IPS DF 6.9 (cell line): ENCODE measurements at regions not wholly inside any gene's neighbourhood (a gene's known extent, or its start where the extent isn't known, plus 50 kb on each side); places are given as distances from the start of the nearest gene placed in this dataset.
"Not testable (repeated sequence)": the region's sequence is repeated elsewhere in the genome, so short reads cannot be mapped to it uniquely, and the experiment has no call there.

Experiments used
- DNase-seq: peaks from one replicate; pipeline ENCODE4 v3.0.0-alpha.2; 2013; ENCODE audit warnings: low read depth, low spot score
- H3K27ac ChIP-seq: one replicate; pipeline ENCODE4 v1.5.1; 2013; ENCODE audit warnings: low read length, control low read depth
- H3K27me3 ChIP-seq: 2 replicates; pipeline ENCODE4 v1.6.1; 2013; ENCODE audit warnings: mild to moderate bottlenecking, low read length; ENCODE audit not compliant: control insufficient read depth, insufficient read depth
- H3K36me3 ChIP-seq: 2 replicates; pipeline ENCODE4 v1.6.1; 2013; ENCODE audit warnings: low read length; ENCODE audit not compliant: control insufficient read depth, insufficient read depth
- H3K4me1 ChIP-seq: 2 replicates; pipeline ENCODE4 v1.6.1; 2013; ENCODE audit warnings: low read length; ENCODE audit not compliant: control insufficient read depth, insufficient read depth
- H3K4me3 ChIP-seq: 2 replicates; pipeline ENCODE4 v1.5.1; 2013; ENCODE audit warnings: mild to moderate bottlenecking, low read length
- H3K9me3 ChIP-seq: 2 replicates; pipeline ENCODE4 v1.6.1; 2013; ENCODE audit warnings: low read length, inconsistent platforms; ENCODE audit not compliant: control insufficient read depth, insufficient read depth
- WGBS: extraction: QIAGEN DNeasy Blood & Tissue Kit; methylation state at CpG from one replicate; pipeline ENCODE4 v1.1.7; 2013; ENCODE audit warnings: mixed read lengths, missing lambda C conversion rate; ENCODE audit not compliant: insufficient read length, insufficient coverage; 5-methylcytosine and 5-hydroxymethylcytosine counted together

- no CpG with 5 or more reads among the region's 4 CpGs for WGBS
- H3K27me3 ChIP-seq: no peaks in the 10 kb centered on the region
Observed at GRCh38 chrX:138964501-138964900, 253.0 kb upstream of the FGF13 start.

GRCh38 chrX:138962419-138962818, 250.9 kb upstream of the FGF13 start:
- DNase-seq, H3K4me3 ChIP-seq, H3K9me3 ChIP-seq, H3K4me1 ChIP-seq, H3K27ac ChIP-seq, H3K36me3 ChIP-seq, H3K27me3 ChIP-seq: not testable (repeated sequence)
- no CpG with 5 or more reads among the region's 3 CpGs for WGBS

More at GRCh38 chrX:138964501-138964900, 253.0 kb upstream of the FGF13 start:
- H3K36me3 ChIP-seq: no peaks in the 10 kb centered on the region
- H3K27ac ChIP-seq: no peak overlapping the region
- DNase-seq: no peak
- H3K4me1 ChIP-seq: no peaks in the 10 kb centered on the region
- H3K9me3 ChIP-seq: no peaks in the 10 kb centered on the region
- H3K4me3 ChIP-seq: no peak overlapping the region

- H3K27ac ChIP-seq: no peak overlapping the region
- no peaks in the 10 kb centered on the region for H3K27me3 ChIP-seq
- WGBS: no CpG with 5 or more reads among the region's 5 CpGs
- DNase-seq: no peak
- H3K4me3 ChIP-seq: no peak overlapping the region
- no peaks in the 10 kb centered on the region for H3K36me3 ChIP-seq
- no peaks in the 10 kb centered on the region for H3K4me1 ChIP-seq
- no peaks in the 10 kb centered on the region for H3K9me3 ChIP-seq
Observed at GRCh38 chrX:138954976-138955375, 243.5 kb upstream of the FGF13 start.

- H3K36me3 ChIP-seq: no peaks in the 10 kb centered on the region
- H3K27ac ChIP-seq: no peak overlapping the region
- H3K27me3 ChIP-seq: no peaks in the 10 kb centered on the region
- no CpG with 5 or more reads among the region's 3 CpGs for WGBS
- DNase-seq: no peak
- H3K9me3 ChIP-seq: no peaks in the 10 kb centered on the region
- H3K4me3 ChIP-seq: no peak overlapping the region
- no peaks in the 10 kb centered on the region for H3K4me1 ChIP-seq
Observed at GRCh38 chrX:138946926-138947325, 235.4 kb upstream of the FGF13 start.

GRCh38 chrX:138945219-138945618, 233.7 kb upstream of the FGF13 start:
- WGBS: no CpG with 5 or more reads among the region's 6 CpGs
- DNase-seq: no peak

GRCh38 chrX:138939038-138939437, 227.5 kb upstream of the FGF13 start:
- no peak for DNase-seq
- Histone ChIP-seq H3K27me3 (no peaks in the 10 kb centered on the region), H3K9me3 (no peaks in the 10 kb centered on the region), H3K27ac (no peak overlapping the region), H3K4me3 (no peak overlapping the region), H3K36me3 (no peaks in the 10 kb centered on the region), H3K4me1 (no peaks in the 10 kb centered on the region)

More at GRCh38 chrX:138945219-138945618, 233.7 kb upstream of the FGF13 start:
- no peaks in the 10 kb centered on the region for H3K9me3 ChIP-seq
- no peaks in the 10 kb centered on the region for H3K27me3 ChIP-seq
- H3K36me3 ChIP-seq: no peaks in the 10 kb centered on the region
- no peaks in the 10 kb centered on the region for H3K4me1 ChIP-seq
- no peak overlapping the region for H3K27ac ChIP-seq
- no peak overlapping the region for H3K4me3 ChIP-seq

GRCh38 chrX:138938003-138938402, 226.5 kb upstream of the FGF13 start:
- Histone ChIP-seq H3K4me1 (no peaks in the 10 kb centered on the region), H3K27ac (no peak overlapping the region), H3K9me3 (no peaks in the 10 kb centered on the region), H3K4me3 (no peak overlapping the region), H3K36me3 (no peaks in the 10 kb centered on the region), H3K27me3 (no peaks in the 10 kb centered on the region)
- no peak for DNase-seq
- no CpG with 5 or more reads among the region's 1 CpG for WGBS

DNA sequence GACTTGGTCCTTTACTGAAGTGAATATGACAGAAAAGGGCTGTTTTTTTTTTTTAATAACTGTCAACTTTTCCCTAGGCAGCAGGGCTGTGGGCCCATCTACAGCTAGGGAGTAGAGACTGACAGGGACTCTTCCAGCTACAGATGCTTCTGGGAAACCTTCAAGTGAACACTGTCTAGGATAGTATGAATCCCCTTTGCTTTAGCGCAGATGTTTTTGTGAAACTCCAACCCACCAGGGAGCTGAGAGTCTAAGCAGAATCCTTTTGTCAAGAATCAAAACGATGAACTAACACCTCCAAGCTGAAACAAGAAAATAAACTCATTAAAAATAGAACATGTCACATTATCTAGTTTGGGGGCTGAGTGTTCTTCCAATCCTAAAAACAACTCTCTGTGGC, 219.7 kb upstream of the FGF13 start:
- WGBS: no CpG with 5 or more reads among the region's 2 CpGs
- no peaks in the 10 kb centered on the region for H3K27me3 ChIP-seq
- H3K9me3 ChIP-seq: no peaks in the 10 kb centered on the region
- no peak overlapping the region for H3K27ac ChIP-seq
- H3K36me3 ChIP-seq: no peaks in the 10 kb centered on the region
- no peak for DNase-seq
- H3K4me3 ChIP-seq: no peak overlapping the region
- H3K4me1 ChIP-seq: no peaks in the 10 kb centered on the region

- Histone ChIP-seq H3K27ac (no peak overlapping the region), H3K9me3 (no peaks in the 10 kb centered on the region), H3K36me3 (no peaks in the 10 kb centered on the region), H3K4me3 (no peak overlapping the region), H3K4me1 (no peaks in the 10 kb centered on the region), H3K27me3 (no peaks in the 10 kb centered on the region)
- no peak for DNase-seq
- no CpG with 5 or more reads among the region's 4 CpGs for WGBS
Observed at GRCh38 chrX:138930583-138930945, 219.0 kb upstream of the FGF13 start.

GRCh38 chrX:138929926-138930582, 218.5 kb upstream of the FGF13 start:
- H3K4me3 ChIP-seq: no peak overlapping the region
- no CpG with 5 or more reads among the region's 4 CpGs for WGBS
- no peak overlapping the region for H3K27ac ChIP-seq
- no peaks in the 10 kb centered on the region for H3K9me3 ChIP-seq
- H3K36me3 ChIP-seq: no peaks in the 10 kb centered on the region
- H3K4me1 ChIP-seq: no peaks in the 10 kb centered on the region
- no peak for DNase-seq
- H3K27me3 ChIP-seq: no peaks in the 10 kb centered on the region

GRCh38 chrX:138928737-138929459, 217.4 kb upstream of the FGF13 start:
- no peaks in the 10 kb centered on the region for H3K4me1 ChIP-seq
- DNase-seq: no peak
- no peaks in the 10 kb centered on the region for H3K27me3 ChIP-seq
- WGBS: no CpG with 5 or more reads among the region's 1 CpG
- no peaks in the 10 kb centered on the region for H3K9me3 ChIP-seq
- H3K4me3 ChIP-seq: no peak overlapping the region
- H3K36me3 ChIP-seq: no peaks in the 10 kb centered on the region
- no peak overlapping the region for H3K27ac ChIP-seq
